K562 (cell line): ENCODE measurements at regions not wholly inside any gene's neighbourhood (a gene's known extent, or its start where the extent isn't known, plus 50 kb on each side); places are given as distances from the start of the nearest gene placed in this dataset.

ENCODE experiments used
- EZH2 ChIP-seq: IDR thresholded peaks from 2 replicates; pipeline ENCODE4 v1.6.1; 2012; ENCODE audit warnings: low read depth, mild to moderate bottlenecking, inconsistent platforms, low read length, borderline replicate concordance
- FOXJ3 ChIP-seq: sonication (generic); formaldehyde crosslinking; IDR thresholded peaks from 2 replicates; pipeline ENCODE4 v1.4.0; 2020; ENCODE audit warnings: mild to moderate bottlenecking, missing genetic modification reagents
- GABPA ChIP-seq: fragments of 200-800 bp; sonication (Bioruptor generic); conservative IDR thresholded peaks from 2 replicates; pipeline ENCODE4 v1.6.1; 2016; ENCODE audit warnings: low read depth, missing genetic modification characterization, missing compliant biosample characterization
- NFATC3 ChIP-seq: fragments of 450-650 bp; IDR thresholded peaks from 2 replicates; pipeline ENCODE4 v1.6.1; 2017; ENCODE audit warnings: mild to moderate bottlenecking
- POLR2AphosphoS5 ChIP-seq: IDR thresholded peaks from 2 replicates; pipeline ENCODE4 v1.6.1; 2011; ENCODE audit warnings: mild to moderate bottlenecking, low read depth, low read length, moderate library complexity; ENCODE audit not compliant: control insufficient read depth, insufficient read depth
- ZNF639 ChIP-seq, 2 experiments: fragments of 200-800 bp in 1 of 2; sonication (Bioruptor generic) in 1 of 2; sonication (generic) in 1 of 2; formaldehyde crosslinking in 1 of 2; IDR thresholded peaks in 1 of 2; conservative IDR thresholded peaks in 1 of 2; 2 replicates each; pipeline versions ENCODE4 v1.5.0 to v1.6.1; 2016 to 2020; ENCODE audit warnings: missing compliant biosample characterization in 1 of 2, missing genetic modification characterization in 1 of 2, missing genetic modification reagents in 1 of 2

DNA sequence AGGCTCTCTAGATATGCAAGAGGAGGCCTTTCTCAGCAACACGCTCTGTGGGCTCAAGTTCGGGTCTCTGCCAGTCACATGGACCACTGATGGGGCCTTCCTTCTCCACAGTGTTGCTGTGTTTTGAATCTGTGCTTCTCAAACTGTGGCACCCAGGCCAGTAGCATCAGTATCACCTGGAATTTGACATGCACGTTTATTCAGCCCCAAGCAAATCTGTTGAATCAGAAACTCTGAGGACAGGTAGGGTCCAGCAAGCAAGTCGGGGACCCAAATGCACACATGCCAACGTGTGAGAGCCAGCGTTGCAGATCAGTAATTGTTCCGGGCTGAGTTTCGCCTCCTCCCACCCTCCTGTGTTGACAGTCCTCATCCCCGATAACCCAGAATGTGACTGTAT lies 502.6 kb downstream of the IRX1 start:
- TF ChIP-seq POLR2AphosphoS5 (no peak), NFATC3 (no peak), EZH2 (no peak), ZNF639 (CRISPR knock-in tag; conservative IDR thresholded peaks at IDR 0.05 in 1 of 2, IDR thresholded peaks at IDR 0.05 in 1 of 2) (no peak), FOXJ3 (CRISPR knock-in tag) (no peak), GABPA (no peak)
